OCI-LY7 (cell line): ENCODE measurements at regions not wholly inside any gene's neighbourhood (a gene's known extent, or its start where the extent isn't known, plus 50 kb on each side); places are given as distances from the start of the nearest gene placed in this dataset.
"Not testable (repeated sequence)": the region's sequence is repeated elsewhere in the genome, so short reads cannot be mapped to it uniquely, and the experiment has no call there.

Experiments
- BruUV-seq: library from RNA; stranded (reverse); fragments of 400-500 nt; replicated peaks from 2 replicates; lab custom pipeline; 2021; lab: Mats Ljungman, UMichigan
- CTCF ChIA-PET: fragments of 300-600 bp; sonication (Branson Sonifier 250); formaldehyde crosslinking; loops from one replicate; lab custom pipeline; 2022; ENCODE audit warnings: antibody characterized with exemption; ENCODE audit not compliant: unreplicated experiment; lab: Charles Lee
- POLR2A ChIA-PET: fragments of 300-600 bp; sonication (Branson Sonifier 250); formaldehyde crosslinking; loops from one replicate; lab custom pipeline; 2022; ENCODE audit warnings: antibody characterized with exemption; lab: Charles Lee
- DNase-seq: peaks from one replicate; pipeline ENCODE4 v3.0.0-alpha.2; 2015; ENCODE audit warnings: low spot score
- H2AFZ ChIP-seq: fragments of 200-600 bp; sonication (generic), shearing (Covaris generic); 2 replicates; pipeline ENCODE4 v1.6.1; 2014; ENCODE audit warnings: mild to moderate bottlenecking, antibody characterized with exemption, low read length, moderate library complexity
- H3K27ac ChIP-seq: fragments of 200-600 bp; sonication (generic); 2 replicates; pipeline ENCODE4 v1.5.1; 2014; ENCODE audit warnings: mixed run types, low read depth, mild to moderate bottlenecking, moderate library complexity, low read length, inconsistent platforms; ENCODE audit not compliant: poor library complexity, severe bottlenecking
- H3K36me3 ChIP-seq: fragments of 200-600 bp; sonication (generic); 2 replicates; pipeline ENCODE4 v1.6.1; 2014; ENCODE audit warnings: mild to moderate bottlenecking, antibody characterized with exemption, low read length, moderate library complexity, mixed read lengths; ENCODE audit not compliant: insufficient read depth
- H3K4me1 ChIP-seq: fragments of 200-600 bp; sonication (generic); 2 replicates; pipeline ENCODE4 v1.5.1; 2014; ENCODE audit warnings: mild to moderate bottlenecking, low read length; ENCODE audit not compliant: insufficient read depth, poor library complexity, severe bottlenecking
- H3K4me2 ChIP-seq: fragments of 200-600 bp; sonication (generic); 2 replicates; pipeline ENCODE4 v1.6.1; 2014; ENCODE audit warnings: mild to moderate bottlenecking, low read length
- H3K4me3 ChIP-seq: fragments of 200-600 bp; sonication (generic); 2 replicates; pipeline ENCODE4 v1.5.1; 2014; ENCODE audit warnings: mild to moderate bottlenecking, low read depth, low read length; ENCODE audit not compliant: poor library complexity, severe bottlenecking
- H3K79me2 ChIP-seq: fragments of 200-600 bp; sonication (generic); 2 replicates; pipeline ENCODE4 v1.6.1; 2016; ENCODE audit warnings: low read depth, mild to moderate bottlenecking, low read length, moderate library complexity, mixed read lengths; ENCODE audit not compliant: insufficient read depth
- H3K9me2 ChIP-seq: fragments of 200-600 bp; sonication (generic); 2 replicates; pipeline ENCODE4 v1.6.1; 2016; ENCODE audit warnings: mild to moderate bottlenecking, low read length, mixed read lengths; ENCODE audit not compliant: insufficient read depth
- H3K9me3 ChIP-seq: fragments of 200-600 bp; sonication (generic); 2 replicates; pipeline ENCODE4 v1.6.1; 2014; ENCODE audit warnings: mild to moderate bottlenecking, mixed run types, low read length, mixed read lengths
- H4K20me1 ChIP-seq: fragments of 200-600 bp; sonication (generic); 2 replicates; pipeline ENCODE4 v1.6.1; 2014; ENCODE audit warnings: mild to moderate bottlenecking, antibody characterized with exemption, low read length, moderate library complexity, mixed read lengths; ENCODE audit not compliant: insufficient read depth
- CTCF ChIP-seq: fragments of 200-600 bp; sonication (generic); conservative IDR thresholded peaks from 2 replicates; pipeline ENCODE4 v1.5.1; 2014; ENCODE audit warnings: mild to moderate bottlenecking, antibody characterized with exemption, low read length, moderate library complexity, mixed read lengths
- EZH2phosphoT487 ChIP-seq: fragments of 200-600 bp; sonication (generic); IDR thresholded peaks from 2 replicates; pipeline ENCODE4 v1.6.1; 2018; ENCODE audit warnings: low read depth, borderline replicate concordance, mild to moderate bottlenecking, mixed run types, antibody characterized with exemption, low read length, moderate library complexity, mixed read lengths
- intact Hi-C: fragments of 100-400 bp; cut with micrococcal nuclease; formaldehyde crosslinking; loops from one replicate; pipeline ENCODE4 v1.10.0; 2022; ENCODE audit not compliant: unreplicated experiment

- H3K4me3 ChIP-seq, H3K4me1 ChIP-seq, intact Hi-C loops, H3K9me2 ChIP-seq, BruUV-seq, H2AFZ ChIP-seq, DNase-seq, H3K27ac ChIP-seq, H3K79me2 ChIP-seq, H3K9me3 ChIP-seq, H3K4me2 ChIP-seq, POLR2A ChIA-PET, CTCF ChIA-PET, H4K20me1 ChIP-seq, H3K36me3 ChIP-seq: not testable (repeated sequence)
These were observed 322.6 kb downstream of the THBS2 start for GRCh38 chr6:168931072-168931471.

- Histone ChIP-seq H3K9me3 (no peaks in the 10 kb centered on the region), H3K4me1 (no peaks in the 10 kb centered on the region), H2AFZ (no peak overlapping the region), H3K4me2 (no peak overlapping the region), H3K9me2 (no peaks in the 10 kb centered on the region), H3K79me2 (no peaks in the 10 kb centered on the region), H3K27ac (no peak overlapping the region), H3K4me3 (no peak overlapping the region), H4K20me1 (no peaks in the 10 kb centered on the region), H3K36me3 (no peaks in the 10 kb centered on the region)
- BruUV-seq, result no TSS peak
- intact Hi-C loops, result no loop called here
- DNase-seq, result no peak
- CTCF ChIA-PET, result no interaction called here
- POLR2A ChIA-PET, result no interaction called here
- no peak for TF ChIP-seq CTCF
- no peak for TF ChIP-seq EZH2phosphoT487
These were observed 323.7 kb downstream of the THBS2 start for GRCh38 chr6:168929871-168930450.

- ChIA-PET POLR2A (no interaction called here), CTCF (no interaction called here)
- no peak overlapping the region for H3K27ac ChIP-seq
- H3K4me2 ChIP-seq, result no peak overlapping the region
- H3K9me3 ChIP-seq, result no peaks in the 10 kb centered on the region
- intact Hi-C loops, result no loop called here
- no peaks in the 10 kb centered on the region for H4K20me1 ChIP-seq
- no peak overlapping the region for H2AFZ ChIP-seq
- no peaks in the 10 kb centered on the region for H3K9me2 ChIP-seq
- H3K36me3 ChIP-seq, result no peaks in the 10 kb centered on the region
- DNase-seq, result no peak
- no peaks in the 10 kb centered on the region for H3K79me2 ChIP-seq
- BruUV-seq, result no TSS peak
- no peak for TF ChIP-seq EZH2phosphoT487
- TF ChIP-seq CTCF, result no peak
- H3K4me1 ChIP-seq, result no peaks in the 10 kb centered on the region
- H3K4me3 ChIP-seq, result no peak overlapping the region
These were observed 325.6 kb downstream of the THBS2 start for GRCh38 chr6:168928012-168928411.
